H1 (cell line): ENCODE measurements at regions not wholly inside any gene's neighbourhood (a gene's known extent, or its start where the extent isn't known, plus 50 kb on each side); places are given as distances from the start of the nearest gene placed in this dataset.

Experiments used
- CBX5 ChIP-seq: fragments of 300-800, 300-1000 bp; sonication (generic); IDR thresholded peaks from 2 replicates; pipeline ENCODE4 v1.7.1; 2016; ENCODE audit warnings: antibody characterized with exemption, low read length, low read depth
- EGR1 ChIP-seq: IDR thresholded peaks from 2 replicates; pipeline ENCODE4 v1.6.1; 2011; ENCODE audit warnings: low read depth, low read length, borderline replicate concordance
- FOSL1 ChIP-seq: IDR thresholded peaks from 2 replicates; pipeline ENCODE4 v1.6.1; 2011; ENCODE audit warnings: mild to moderate bottlenecking, low read depth, low read length, moderate library complexity; ENCODE audit not compliant: insufficient read depth
- HDAC2 ChIP-seq, 2 experiments: fragments of 300-600 bp in 1 of 2; sonication (generic) in 1 of 2; IDR thresholded peaks; 2 replicates each; pipeline ENCODE4 v1.6.1; 2011 to 2012; ENCODE audit warnings: low read depth in 2 of 2, low read length in 2 of 2, mild to moderate bottlenecking in 2 of 2, moderate library complexity in 2 of 2, borderline replicate concordance in 1 of 2, inconsistent platforms in 1 of 2
- JUN ChIP-seq: IDR thresholded peaks from 2 replicates; pipeline ENCODE4 v1.6.1; 2011; ENCODE audit warnings: low read depth, mild to moderate bottlenecking, improper control_type of control experiment, low read length
- TF ChIP-seq, protein P1 (sequence below): IDR thresholded peaks from 2 replicates; pipeline ENCODE4 v1.6.1; 2012; ENCODE audit warnings: low read length, inconsistent platforms
- TF ChIP-seq, protein P2 (sequence below): IDR thresholded peaks from 2 replicates; pipeline ENCODE4 v1.6.1; 2012; ENCODE audit warnings: inconsistent platforms

DNA sequence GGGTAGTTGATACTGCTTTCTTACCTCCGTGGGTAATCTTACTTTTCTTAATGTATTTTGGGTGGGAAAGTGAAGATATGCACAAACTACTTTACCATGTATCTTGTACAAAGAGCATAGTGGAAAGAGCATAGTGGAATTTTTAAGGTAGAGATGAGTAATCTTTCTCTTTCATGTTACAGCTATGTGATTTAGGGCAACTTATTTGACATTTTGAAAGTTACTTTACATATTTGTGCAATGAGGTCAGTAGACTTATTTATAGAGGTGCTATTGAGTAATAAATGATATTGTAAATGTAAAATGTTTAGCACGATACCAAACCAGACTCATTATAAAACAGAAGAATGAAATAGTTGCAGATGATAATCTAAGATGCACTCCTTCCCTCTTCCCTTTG, 351.2 kb downstream of the TRAM1L1 start (continued):
- TF ChIP-seq, protein P1, sequence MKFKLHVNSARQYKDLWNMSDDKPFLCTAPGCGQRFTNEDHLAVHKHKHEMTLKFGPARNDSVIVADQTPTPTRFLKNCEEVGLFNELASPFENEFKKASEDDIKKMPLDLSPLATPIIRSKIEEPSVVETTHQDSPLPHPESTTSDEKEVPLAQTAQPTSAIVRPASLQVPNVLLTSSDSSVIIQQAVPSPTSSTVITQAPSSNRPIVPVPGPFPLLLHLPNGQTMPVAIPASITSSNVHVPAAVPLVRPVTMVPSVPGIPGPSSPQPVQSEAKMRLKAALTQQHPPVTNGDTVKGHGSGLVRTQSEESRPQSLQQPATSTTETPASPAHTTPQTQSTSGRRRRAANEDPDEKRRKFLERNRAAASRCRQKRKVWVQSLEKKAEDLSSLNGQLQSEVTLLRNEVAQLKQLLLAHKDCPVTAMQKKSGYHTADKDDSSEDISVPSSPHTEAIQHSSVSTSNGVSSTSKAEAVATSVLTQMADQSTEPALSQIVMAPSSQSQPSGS, result no peak
- TF ChIP-seq, protein P2, sequence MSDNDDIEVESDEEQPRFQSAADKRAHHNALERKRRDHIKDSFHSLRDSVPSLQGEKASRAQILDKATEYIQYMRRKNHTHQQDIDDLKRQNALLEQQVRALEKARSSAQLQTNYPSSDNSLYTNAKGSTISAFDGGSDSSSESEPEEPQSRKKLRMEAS, result no peak
- TF ChIP-seq FOSL1, result no peak
- TF ChIP-seq CBX5, result no peak
- no peak for TF ChIP-seq HDAC2 (IDR thresholded peaks at IDR 0.05; ENCODE audit: borderline replicate concordance in 1 of 2, low read depth in 2 of 2, low read length in 2 of 2)
- TF ChIP-seq EGR1, result no peak
- no peak for TF ChIP-seq JUN
